HFFc6 (cell line): ENCODE measurements at regions not wholly inside any gene's neighbourhood (a gene's known extent, or its start where the extent isn't known, plus 50 kb on each side); places are given as distances from the start of the nearest gene placed in this dataset.
A peak's percentile ranks its signal among the peaks of the same experiment; 100 is the strongest.

ENCODE experiments used
- DNase-seq: peaks from one replicate; pipeline ENCODE4 v3.0.0-alpha.2; 2018
- H3K27ac Mint-ChIP-seq: 2 replicates; pipeline ENCODE4 v1.8.0; 2020; ENCODE audit warnings: mild to moderate bottlenecking, mixed read lengths
- H3K27me3 Mint-ChIP-seq: 2 replicates; pipeline ENCODE4 v1.8.0; 2021; ENCODE audit warnings: mild to moderate bottlenecking, moderate library complexity, mixed read lengths; ENCODE audit not compliant: insufficient read depth
- H3K36me3 Mint-ChIP-seq: 2 replicates; pipeline ENCODE4 v1.8.0; 2021; ENCODE audit warnings: low read depth, mixed read lengths
- H3K4me1 Mint-ChIP-seq: 2 replicates; pipeline ENCODE4 v1.8.0; 2020; ENCODE audit warnings: low read depth, mixed read lengths
- H3K4me3 Mint-ChIP-seq: 2 replicates; pipeline ENCODE4 v1.8.0; 2020; ENCODE audit warnings: mild to moderate bottlenecking, moderate library complexity, mixed read lengths
- H3K9me3 Mint-ChIP-seq: 2 replicates; pipeline ENCODE4 v1.8.0; 2020; ENCODE audit warnings: mild to moderate bottlenecking, mixed read lengths
- CTCF ChIP-seq: fragments of 200-600 bp; sonication (generic); IDR thresholded peaks from 2 replicates; pipeline ENCODE4 v1.5.0; 2021; ENCODE audit warnings: antibody characterized with exemption, mild to moderate bottlenecking

GRCh38 chr1:169001353-169001752, 105.1 kb upstream of the ATP1B1 start:
- H3K36me3 Mint-ChIP-seq, result no peaks in the 10 kb centered on the region
- no peaks in the 10 kb centered on the region; the same call in 1 of the 2 replicates for H3K9me3 Mint-ChIP-seq
- no peak overlapping the region for H3K4me3 Mint-ChIP-seq
- no peak for DNase-seq
- H3K4me1 Mint-ChIP-seq, result no peaks in the 10 kb centered on the region
- peaks cover 3% of the 10 kb centered on the region for H3K27me3 Mint-ChIP-seq
- no peak overlapping the region for H3K27ac Mint-ChIP-seq
- no peak for TF ChIP-seq CTCF

- H3K9me3 Mint-ChIP-seq, result no peaks in the 10 kb centered on the region
- no peak overlapping the region for H3K27ac Mint-ChIP-seq
- H3K27me3 Mint-ChIP-seq, result peaks cover 3% of the 10 kb centered on the region
- no peaks in the 10 kb centered on the region for H3K4me1 Mint-ChIP-seq
- DNase-seq, result peak; percentile 23
- H3K36me3 Mint-ChIP-seq, result no peaks in the 10 kb centered on the region
- no peak for TF ChIP-seq CTCF
- H3K4me3 Mint-ChIP-seq, result no peak overlapping the region
Observed at GRCh38 chr1:169003864-169004516, 102.5 kb upstream of the ATP1B1 start.

- Mint-ChIP-seq H3K27me3 (peaks cover 3% of the 10 kb centered on the region), H3K9me3 (no peaks in the 10 kb centered on the region), H3K4me1 (no peaks in the 10 kb centered on the region), H3K27ac (no peak overlapping the region), H3K36me3 (no peaks in the 10 kb centered on the region), H3K4me3 (no peak overlapping the region)
- no peak for TF ChIP-seq CTCF
- no peak for DNase-seq
Observed at GRCh38 chr1:169005776-169006175, 100.7 kb upstream of the ATP1B1 start.

GRCh38 chr1:169009666-169010065, 96.8 kb upstream of the ATP1B1 start:
- H3K27me3 Mint-ChIP-seq, result peaks cover 1% of the 10 kb centered on the region; the same call in 1 of the 2 replicates
- no peaks in the 10 kb centered on the region for H3K9me3 Mint-ChIP-seq
- DNase-seq, result no peak
- no peak overlapping the region for H3K27ac Mint-ChIP-seq
- no peak for TF ChIP-seq CTCF
- H3K36me3 Mint-ChIP-seq, result no peaks in the 10 kb centered on the region
- H3K4me1 Mint-ChIP-seq, result no peaks in the 10 kb centered on the region
- no peak overlapping the region for H3K4me3 Mint-ChIP-seq

GRCh38 chr1:169012416-169012815, 94.1 kb upstream of the ATP1B1 start:
- Mint-ChIP-seq H3K36me3 (no peaks in the 10 kb centered on the region), H3K9me3 (no peaks in the 10 kb centered on the region), H3K27me3 (peaks cover 1% of the 10 kb centered on the region), H3K27ac (no peak overlapping the region), H3K4me3 (no peak overlapping the region), H3K4me1 (no peaks in the 10 kb centered on the region)
- no peak for TF ChIP-seq CTCF
- no peak for DNase-seq
